H1 (cell line): ENCODE measurements at regions not wholly inside any gene's neighbourhood (a gene's known extent, or its start where the extent isn't known, plus 50 kb on each side); places are given as distances from the start of the nearest gene placed in this dataset.

ENCODE experiments used
- BRCA1 ChIP-seq: IDR thresholded peaks from 2 replicates; pipeline ENCODE4 v1.6.1; 2012; ENCODE audit warnings: low read depth, low read length, improper control_type of control experiment
- EP300 ChIP-seq, 2 experiments: IDR thresholded peaks; 1 replicate in 1 of 2; 2 replicates in 1 of 2; pipeline ENCODE4 v1.6.1; 2011 to 2012; ENCODE audit warnings: low read depth in 2 of 2, low read length in 2 of 2, mild to moderate bottlenecking in 2 of 2, borderline replicate concordance in 1 of 2, inconsistent platforms in 1 of 2, moderate library complexity in 1 of 2
- HDAC6 ChIP-seq: IDR thresholded peaks from one replicate; pipeline ENCODE4 v1.7.1; 2012; ENCODE audit warnings: low read depth, mild to moderate bottlenecking, inconsistent platforms, low read length, moderate library complexity
- RXRA ChIP-seq: IDR thresholded peaks from 2 replicates; pipeline ENCODE4 v1.6.1; 2011; ENCODE audit warnings: low read depth, mild to moderate bottlenecking, low read length, moderate library complexity; ENCODE audit not compliant: insufficient read depth
- SIRT6 ChIP-seq: IDR thresholded peaks from one replicate; pipeline ENCODE4 v1.7.1; 2012; ENCODE audit warnings: low read length, inconsistent platforms
- TBP ChIP-seq: IDR thresholded peaks from 2 replicates; pipeline ENCODE4 v1.6.1; 2011; ENCODE audit warnings: low read depth, low read length, improper control_type of control experiment
- TF ChIP-seq, protein P1 (sequence below): IDR thresholded peaks from 2 replicates; pipeline ENCODE4 v1.6.1; 2012; ENCODE audit warnings: inconsistent platforms

DNA sequence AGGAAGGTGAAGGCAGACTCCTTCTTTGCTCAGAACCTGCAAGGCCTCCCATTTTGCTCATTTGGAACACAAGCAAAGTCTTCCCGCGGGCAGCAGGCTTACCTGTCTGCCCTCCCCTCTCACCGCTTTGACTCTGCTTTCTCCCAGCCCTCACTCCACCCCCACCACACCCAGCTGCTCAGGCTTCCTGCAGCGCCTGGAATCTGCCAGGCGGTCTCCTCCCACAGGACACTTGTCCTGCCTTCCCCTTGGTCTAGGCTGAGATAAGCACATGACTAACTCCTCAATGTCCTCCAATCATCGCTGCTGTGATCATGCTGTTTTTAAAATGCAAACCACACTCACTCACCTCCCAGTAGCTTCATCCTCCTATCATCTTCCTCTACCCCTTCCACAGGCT lies 430.0 kb downstream of the ZNF516 start (continued):
- TF ChIP-seq EP300 (IDR thresholded peaks at IDR 0.05; ENCODE audit: borderline replicate concordance in 1 of 2, low read depth in 2 of 2, low read length in 2 of 2) (0 out of 3 replicates have a peak, but pooled peaks of 1 of the 2 experiments have one; percentile 8), TBP (0 out of 2 replicates have a peak, but pooled peaks have one; percentile 19), BRCA1 (no peak), RXRA (no peak), HDAC6 (no peak), SIRT6 (no peak)
- TF ChIP-seq, protein P1, sequence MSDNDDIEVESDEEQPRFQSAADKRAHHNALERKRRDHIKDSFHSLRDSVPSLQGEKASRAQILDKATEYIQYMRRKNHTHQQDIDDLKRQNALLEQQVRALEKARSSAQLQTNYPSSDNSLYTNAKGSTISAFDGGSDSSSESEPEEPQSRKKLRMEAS: peak; percentile 75
